ENCODE measurements at regions not wholly inside any gene's neighbourhood (a gene's known extent, or its start where the extent isn't known, plus 50 kb on each side); places are given as distances from the start of the nearest gene placed in this dataset.

DNA sequence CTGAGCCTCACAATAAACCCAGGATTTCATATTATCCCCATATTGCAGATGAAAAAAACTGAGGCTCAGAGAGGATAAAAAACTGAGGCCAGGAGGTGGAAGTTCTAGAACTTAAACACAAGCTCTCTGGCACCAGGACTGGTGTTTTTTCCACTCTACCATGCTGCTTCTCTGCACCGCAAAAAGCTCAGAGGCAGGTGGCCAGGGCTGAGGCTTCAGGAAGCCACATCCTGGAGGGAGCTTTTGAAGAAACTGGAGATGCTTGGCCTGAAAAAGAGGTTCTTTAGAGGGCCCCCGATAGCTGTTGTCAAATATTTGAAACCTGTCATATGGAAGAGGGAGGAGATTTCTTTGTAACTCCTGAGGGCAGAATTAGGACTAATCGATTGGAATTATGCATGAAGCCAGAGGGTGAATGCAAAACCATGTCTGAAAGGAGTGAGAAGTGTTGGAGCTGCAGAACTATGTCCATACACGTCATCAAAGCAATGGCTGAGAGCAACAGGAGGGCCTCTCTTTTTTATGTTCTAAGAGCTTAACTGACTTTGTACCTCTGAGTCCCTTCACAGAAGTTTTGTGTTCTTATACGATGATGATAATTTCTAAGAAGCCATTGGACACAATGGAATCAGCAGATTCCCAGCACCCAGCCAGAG is 448.6 kb downstream of the FUT8 start:
- TF ChIP-seq CTCF (IDR thresholded peaks at IDR 0.05; ENCODE audit: low read depth, low read length) (no peak), EZH2phosphoT487 (IDR thresholded peaks at IDR 0.05; ENCODE audit: low read depth) (no peak)
- H3K27ac ChIP-seq (ENCODE audit: low read length), result no peak overlapping the region

DNA sequence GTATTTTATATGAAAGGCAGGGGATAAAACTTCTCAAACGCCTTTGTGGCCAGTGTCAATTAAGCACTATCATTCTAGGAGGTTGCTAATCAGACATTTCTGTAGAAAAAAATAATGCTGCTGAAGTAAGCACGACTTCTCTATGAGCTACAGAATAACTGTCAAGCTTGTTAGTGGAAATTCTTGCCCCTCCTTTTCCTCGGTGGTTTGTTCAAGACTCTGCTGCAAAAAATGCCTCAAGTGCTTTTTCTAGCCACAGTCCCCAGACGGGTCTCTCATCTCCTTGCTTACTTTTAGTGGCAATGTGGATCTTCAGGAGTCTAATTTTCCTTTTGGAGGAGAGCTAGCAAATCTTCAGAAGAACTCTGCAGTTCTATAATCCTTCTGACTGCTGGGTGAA is 452.0 kb downstream of the FUT8 start:
- Histone ChIP-seq H3K4me1 (ENCODE audit: low read length) (no peaks in the 10 kb centered on the region), H3K27ac (ENCODE audit: low read length) (no peak overlapping the region), H3K9ac (ENCODE audit: low read length) (no peak overlapping the region), H2AFZ (ENCODE audit: low read depth, low read length) (no peak overlapping the region), H4K20me1 (ENCODE audit: insufficient read depth, low read length) (no peaks in the 10 kb centered on the region), H3K4me2 (ENCODE audit: low read length) (no peak overlapping the region), H3K36me3 (replicated peaks; ENCODE audit: low read depth, low read length) (no peaks in the 10 kb centered on the region), H3K4me3 (ENCODE audit: low read length) (no peak overlapping the region), H3K27me3 (ENCODE audit: low read depth, low read length) (peaks cover 5% of the 10 kb centered on the region; the same call in 1 of the 2 replicates), H3K9me3 (ENCODE audit: insufficient read depth, low read length) (no peaks in the 10 kb centered on the region), H3K79me2 (ENCODE audit: low read length) (no peaks in the 10 kb centered on the region)
- TF ChIP-seq CTCF (IDR thresholded peaks at IDR 0.05; ENCODE audit: low read depth, low read length) (no peak), EZH2phosphoT487 (IDR thresholded peaks at IDR 0.05; ENCODE audit: low read depth) (no peak)

More for the DNA sequence above, 448.6 kb downstream of the FUT8 start:
- no peak overlapping the region for H3K9ac ChIP-seq (ENCODE audit: low read length)
- no peaks in the 10 kb centered on the region for H4K20me1 ChIP-seq (ENCODE audit: insufficient read depth, low read length)
- no peak overlapping the region for H3K4me3 ChIP-seq (ENCODE audit: low read length)
- H3K4me2 ChIP-seq (ENCODE audit: low read length), result no peak overlapping the region
- no peaks in the 10 kb centered on the region for H3K9me3 ChIP-seq (ENCODE audit: insufficient read depth, low read length)
- H3K27me3 ChIP-seq (ENCODE audit: low read depth, low read length), result peaks cover 5% of the 10 kb centered on the region; the same call in 1 of the 2 replicates
- no peaks in the 10 kb centered on the region for H3K79me2 ChIP-seq (ENCODE audit: low read length)
- no peaks in the 10 kb centered on the region for H3K4me1 ChIP-seq (ENCODE audit: low read length)
- no peaks in the 10 kb centered on the region for H3K36me3 ChIP-seq (replicated peaks; ENCODE audit: low read depth, low read length)
- H2AFZ ChIP-seq (ENCODE audit: low read depth, low read length), result no peak overlapping the region

DNA sequence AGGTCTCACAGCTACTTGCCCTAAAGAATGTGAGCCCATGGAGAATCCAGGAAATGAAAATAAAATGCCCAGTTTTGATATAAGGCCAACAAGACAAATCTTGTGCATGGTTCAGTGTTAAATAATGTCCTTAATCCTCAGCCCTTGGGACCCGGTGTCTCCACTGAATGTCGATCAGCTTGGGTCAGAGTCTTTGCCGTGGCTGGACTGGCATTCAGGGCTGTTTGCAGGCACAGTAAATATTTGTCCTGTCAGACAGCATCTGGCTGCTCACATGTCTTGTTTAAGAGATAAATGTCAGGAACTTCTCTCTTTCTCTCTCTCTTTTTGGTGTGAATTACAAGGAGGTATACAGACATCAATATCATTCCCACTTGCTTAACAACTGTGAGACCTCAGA is 452.5 kb downstream of the FUT8 start:
- H3K27ac ChIP-seq (ENCODE audit: low read length), result no peak overlapping the region
- no peak overlapping the region for H2AFZ ChIP-seq (ENCODE audit: low read depth, low read length)
- no peaks in the 10 kb centered on the region for H3K36me3 ChIP-seq (replicated peaks; ENCODE audit: low read depth, low read length)
- H3K27me3 ChIP-seq (ENCODE audit: low read depth, low read length), result peaks cover 5% of the 10 kb centered on the region; the same call in 1 of the 2 replicates
- H3K9me3 ChIP-seq (ENCODE audit: insufficient read depth, low read length), result no peaks in the 10 kb centered on the region
- no peaks in the 10 kb centered on the region for H3K79me2 ChIP-seq (ENCODE audit: low read length)
- no peak overlapping the region for H3K4me2 ChIP-seq (ENCODE audit: low read length)
- no peak overlapping the region for H3K4me3 ChIP-seq (ENCODE audit: low read length)
- no peaks in the 10 kb centered on the region for H4K20me1 ChIP-seq (ENCODE audit: insufficient read depth, low read length)
- H3K9ac ChIP-seq (ENCODE audit: low read length), result no peak overlapping the region
- H3K4me1 ChIP-seq (ENCODE audit: low read length), result no peaks in the 10 kb centered on the region
- TF ChIP-seq CTCF (IDR thresholded peaks at IDR 0.05; ENCODE audit: low read depth, low read length), result no peak
- TF ChIP-seq EZH2phosphoT487 (IDR thresholded peaks at IDR 0.05; ENCODE audit: low read depth), result no peak

DNA sequence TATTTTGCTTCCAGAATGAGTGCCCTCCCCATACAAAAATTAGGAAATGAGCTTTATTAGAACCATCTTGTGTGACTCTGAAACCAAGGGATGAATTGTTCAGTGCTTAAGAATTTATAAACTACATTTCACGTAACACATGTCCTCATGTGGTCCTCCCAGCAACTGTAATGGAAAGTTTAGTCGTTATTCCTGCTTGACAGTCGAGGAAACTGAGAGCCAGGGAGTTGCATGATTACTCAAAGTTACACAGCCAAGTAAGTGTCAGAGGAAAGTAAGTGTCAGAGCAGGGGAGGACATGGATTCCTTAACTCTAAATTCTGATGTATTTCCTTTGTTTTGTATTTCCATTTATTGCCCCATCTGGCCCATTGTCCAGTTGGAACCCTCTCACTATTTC is 453.9 kb downstream of the FUT8 start:
- Histone ChIP-seq H3K27me3 (ENCODE audit: low read depth, low read length) (peaks cover 5% of the 10 kb centered on the region; the same call in 1 of the 2 replicates), H3K79me2 (ENCODE audit: low read length) (no peaks in the 10 kb centered on the region), H3K27ac (ENCODE audit: low read length) (no peak overlapping the region), H3K9ac (ENCODE audit: low read length) (no peak overlapping the region), H4K20me1 (ENCODE audit: insufficient read depth, low read length) (no peaks in the 10 kb centered on the region), H3K36me3 (replicated peaks; ENCODE audit: low read depth, low read length) (no peaks in the 10 kb centered on the region), H3K9me3 (ENCODE audit: insufficient read depth, low read length) (no peaks in the 10 kb centered on the region), H3K4me1 (ENCODE audit: low read length) (no peaks in the 10 kb centered on the region), H2AFZ (ENCODE audit: low read depth, low read length) (no peak overlapping the region), H3K4me2 (ENCODE audit: low read length) (no peak overlapping the region), H3K4me3 (ENCODE audit: low read length) (no peak overlapping the region)
- TF ChIP-seq EZH2phosphoT487 (IDR thresholded peaks at IDR 0.05; ENCODE audit: low read depth), result no peak
- TF ChIP-seq CTCF (IDR thresholded peaks at IDR 0.05; ENCODE audit: low read depth, low read length), result no peak
